Astrocyte (in vitro differentiated cells and primary cell): ENCODE measurements at regions not wholly inside any gene's neighbourhood (a gene's known extent, or its start where the extent isn't known, plus 50 kb on each side); places are given as distances from the start of the nearest gene placed in this dataset.

ENCODE experiments used
- CTCF ChIP-seq: IDR thresholded peaks from 2 replicates; pipeline ENCODE4 v1.5.1; 2011; ENCODE audit warnings: low read depth, mild to moderate bottlenecking, inconsistent platforms, low read length, moderate library complexity; ENCODE audit not compliant: insufficient read depth
- EZH2 ChIP-seq: IDR thresholded peaks from 2 replicates; pipeline ENCODE4 v1.6.1; 2012; ENCODE audit warnings: mild to moderate bottlenecking, low read length, inconsistent platforms; ENCODE audit not compliant: insufficient read depth

GRCh38 chr20:22918286-22918983 lies 116.7 kb upstream of the SSTR4 start:
- TF ChIP-seq CTCF: no peak
- TF ChIP-seq EZH2: no peak
